SK-N-SH (cell line): ENCODE measurements at regions not wholly inside any gene's neighbourhood (a gene's known extent, or its start where the extent isn't known, plus 50 kb on each side); places are given as distances from the start of the nearest gene placed in this dataset.

ENCODE experiments used
- CTCF ChIA-PET: fragments of 300-600, 350-600 bp; formaldehyde crosslinking; extraction: SDS; loops from one replicate; lab custom pipeline; 2021; lab: Yijun Ruan, JAX
- POLR2A ChIA-PET: fragments of 350-600 bp; sonication (Branson Sonifier 250); formaldehyde crosslinking; extraction: SDS; loops from one replicate; lab custom pipeline; 2020; ENCODE audit warnings: antibody characterized with exemption, inconsistent platforms; lab: Yijun Ruan, JAX
- DNase-seq: peaks from one replicate; pipeline ENCODE4 v3.0.0; 2012
- H2AFZ ChIP-seq: fragments of 200-600 bp; sonication (generic); 2 replicates; pipeline ENCODE4 v1.8.1; 2016; ENCODE audit warnings: antibody characterized with exemption, mild to moderate bottlenecking, low read depth
- H3F3A ChIP-seq: fragments of 200-600 bp; sonication (generic); replicated peaks from 2 replicates; pipeline ENCODE3; 2016; ENCODE audit warnings: antibody characterized with exemption, mild to moderate bottlenecking; ENCODE audit not compliant: insufficient read depth
- H3K27ac ChIP-seq, 2 experiments: fragments of 200-500 bp in 1 of 2; fragments of 200-600 bp in 1 of 2; sonication (Bioruptor generic) in 1 of 2; sonication (generic), shearing (Covaris generic) in 1 of 2; 2 replicates each; pipeline versions ENCODE4 v1.5.1 to v1.6.1; 2014 to 2016; ENCODE audit warnings: low read depth in 2 of 2, inconsistent platforms in 1 of 2, low read length in 1 of 2, mild to moderate bottlenecking in 1 of 2, mixed read lengths in 1 of 2
- H3K27me3 ChIP-seq: fragments of 200-600 bp; sonication (generic), shearing (Covaris generic); 2 replicates; pipeline ENCODE4 v1.6.1; 2016; ENCODE audit warnings: mixed run types; ENCODE audit not compliant: insufficient read depth
- H3K36me3 ChIP-seq, 2 experiments: fragments of 200-500 bp in 1 of 2; fragments of 200-600 bp in 1 of 2; sonication (Bioruptor generic) in 1 of 2; sonication (generic) in 1 of 2; replicated peaks in 1 of 2; 2 replicates each; pipeline versions ENCODE3 to v1.5.1; 2014 to 2016; ENCODE audit warnings: low read length in 1 of 2, mild to moderate bottlenecking in 1 of 2; ENCODE audit not compliant: insufficient read depth in 2 of 2, control insufficient read depth in 1 of 2
- H3K4me1 ChIP-seq, 2 experiments: fragments of 200-500 bp in 1 of 2; fragments of 200-600 bp in 1 of 2; sonication (Bioruptor generic) in 1 of 2; sonication (generic), shearing (Covaris generic) in 1 of 2; 2 replicates each; pipeline versions ENCODE4 v1.5.1 to v1.6.1; 2014 to 2016; ENCODE audit warnings: low read depth in 1 of 2, low read length in 1 of 2, mixed run types in 1 of 2; ENCODE audit not compliant: insufficient read depth in 2 of 2, control insufficient read depth in 1 of 2
- H3K4me2 ChIP-seq: fragments of 200-600 bp; sonication (generic), shearing (Covaris generic); 2 replicates; pipeline ENCODE4 v1.6.1; 2017; ENCODE audit warnings: mixed run types
- H3K4me3 ChIP-seq, 2 experiments: fragments of 200-500 bp in 1 of 2; fragments of 200-600 bp in 1 of 2; sonication (Bioruptor generic) in 1 of 2; sonication (generic), shearing (Covaris generic) in 1 of 2; 2 replicates each; pipeline versions ENCODE4 v1.5.1 to v1.8.1; 2014 to 2016; ENCODE audit warnings: low read depth in 2 of 2, inconsistent platforms in 1 of 2, low read length in 1 of 2, mild to moderate bottlenecking in 1 of 2, mixed read lengths in 1 of 2, moderate library complexity in 1 of 2
- H3K79me2 ChIP-seq: fragments of 200-600 bp; sonication (generic); 2 replicates; pipeline ENCODE4 v1.8.1; 2017; ENCODE audit warnings: mild to moderate bottlenecking; ENCODE audit not compliant: insufficient read depth
- H3K9ac ChIP-seq: fragments of 200-600 bp; sonication (generic); 2 replicates; pipeline ENCODE4 v1.6.1; 2017; ENCODE audit warnings: mixed run types
- H3K9me2 ChIP-seq: fragments of 200-600 bp; sonication (generic); 2 replicates; pipeline ENCODE4 v1.6.1; 2017; ENCODE audit warnings: mixed run types
- H3K9me3 ChIP-seq: fragments of 200-600 bp; sonication (generic); 2 replicates; pipeline ENCODE4 v1.6.1; 2017; ENCODE audit warnings: mixed run types, mild to moderate bottlenecking, moderate library complexity
- H4K20me1 ChIP-seq: fragments of 200-600 bp; sonication (generic); 2 replicates; pipeline ENCODE4 v1.6.1; 2017; ENCODE audit warnings: mild to moderate bottlenecking, mixed run types; ENCODE audit not compliant: insufficient read depth
- CHD2 ChIP-seq: fragments of 150-350 bp; IDR thresholded peaks from 2 replicates; pipeline ENCODE4 v1.6.1; 2018; ENCODE audit warnings: low read length; ENCODE audit not compliant: partially characterized antibody
- EZH2phosphoT487 ChIP-seq: fragments of 200-600 bp; sonication (generic); IDR thresholded peaks from 2 replicates; pipeline ENCODE4 v1.6.1; 2017; ENCODE audit warnings: low read depth, mixed run types, mild to moderate bottlenecking, antibody characterized with exemption, moderate library complexity, borderline replicate concordance
- FOXJ3 ChIP-seq: sonication (generic); formaldehyde crosslinking; IDR thresholded peaks from 2 replicates; pipeline ENCODE4 v1.5.1; 2020; ENCODE audit warnings: mild to moderate bottlenecking, missing genetic modification reagents
- GABPA ChIP-seq: IDR thresholded peaks from 2 replicates; pipeline ENCODE4 v1.4.0; 2012; ENCODE audit warnings: low read depth, mild to moderate bottlenecking
- GATA2 ChIP-seq: sonication (generic); formaldehyde crosslinking; IDR thresholded peaks from 2 replicates; pipeline ENCODE4 v1.5.0; 2020; ENCODE audit warnings: mild to moderate bottlenecking, missing genetic modification reagents
- IRF3 ChIP-seq: fragments of 150-350 bp; IDR thresholded peaks from 2 replicates; pipeline ENCODE4 v1.6.1; 2016; ENCODE audit warnings: mild to moderate bottlenecking, low read depth, low read length
- MAX ChIP-seq: IDR thresholded peaks from 2 replicates; pipeline ENCODE4 v1.4.0; 2012; ENCODE audit warnings: low read depth
- NFIC ChIP-seq: IDR thresholded peaks from 2 replicates; pipeline ENCODE4 v1.4.0; 2012; ENCODE audit warnings: borderline replicate concordance
- RAD21 ChIP-seq: IDR thresholded peaks from 2 replicates; pipeline ENCODE4 v1.6.1; 2012; ENCODE audit warnings: mild to moderate bottlenecking, low read length
- RCOR1 ChIP-seq: fragments of 150-350 bp; IDR thresholded peaks from 2 replicates; pipeline ENCODE4 v1.6.1; 2017; ENCODE audit warnings: antibody characterized with exemption, low read length
- TCF12 ChIP-seq: IDR thresholded peaks from 2 replicates; pipeline ENCODE4 v1.4.0; 2012
- YY1 ChIP-seq: IDR thresholded peaks from 2 replicates; pipeline ENCODE4 v1.4.0; 2012; ENCODE audit warnings: low read depth, mild to moderate bottlenecking
- WGBS: methylation state at CpG from one replicate; pipeline ENCODE4 v1.1.6; 2017; ENCODE audit warnings: low lambda C conversion rate; 5-methylcytosine and 5-hydroxymethylcytosine counted together
- TF ChIP-seq, protein P1 (sequence below): IDR thresholded peaks from 2 replicates; pipeline ENCODE4 v1.6.1; 2012; ENCODE audit warnings: mild to moderate bottlenecking, low read depth, low read length, moderate library complexity
- TF ChIP-seq, protein P2 (sequence below): IDR thresholded peaks from 2 replicates; pipeline ENCODE4; 2012
- TF ChIP-seq, protein P3 (sequence below): fragments of 200-600 bp; sonication (generic); IDR thresholded peaks from 2 replicates; pipeline ENCODE4 v1.6.1; 2017; ENCODE audit warnings: antibody characterized with exemption, mild to moderate bottlenecking, moderate library complexity

DNA sequence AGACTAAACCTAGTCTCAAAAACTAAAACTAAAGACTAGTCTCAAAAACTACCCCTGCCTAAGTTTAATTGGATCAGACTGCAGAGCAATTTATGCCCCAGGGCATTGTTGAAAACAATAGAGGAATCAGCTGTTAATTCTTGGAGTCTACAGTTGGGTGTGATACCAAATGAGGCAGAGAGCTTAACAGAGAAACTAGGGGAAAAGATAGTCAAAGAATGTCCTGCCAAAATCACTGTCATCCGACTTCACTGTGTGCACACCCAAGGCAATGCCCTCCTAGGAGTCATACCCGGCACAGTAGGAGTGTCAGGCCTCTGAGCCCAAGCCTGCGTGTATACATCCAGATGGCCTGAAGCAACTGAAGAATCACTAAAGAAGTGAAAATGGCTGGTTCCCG lies 90.5 kb upstream of the TOMM7 start:
- Histone ChIP-seq H3K79me2 (no peaks in the 10 kb centered on the region), H3K4me2 (no peak overlapping the region), H2AFZ (no peak overlapping the region), H4K20me1 (no peaks in the 10 kb centered on the region), H3K4me3 (no peak overlapping the region)
- WGBS, result 14% methylated on average over 4 of the region's 4 CpGs
- ChIA-PET CTCF (no interaction called here), POLR2A (no interaction called here)
- no peak for TF ChIP-seq GABPA
- no peak for TF ChIP-seq EZH2phosphoT487
- no peak for TF ChIP-seq NFIC
- TF ChIP-seq, protein P1, sequence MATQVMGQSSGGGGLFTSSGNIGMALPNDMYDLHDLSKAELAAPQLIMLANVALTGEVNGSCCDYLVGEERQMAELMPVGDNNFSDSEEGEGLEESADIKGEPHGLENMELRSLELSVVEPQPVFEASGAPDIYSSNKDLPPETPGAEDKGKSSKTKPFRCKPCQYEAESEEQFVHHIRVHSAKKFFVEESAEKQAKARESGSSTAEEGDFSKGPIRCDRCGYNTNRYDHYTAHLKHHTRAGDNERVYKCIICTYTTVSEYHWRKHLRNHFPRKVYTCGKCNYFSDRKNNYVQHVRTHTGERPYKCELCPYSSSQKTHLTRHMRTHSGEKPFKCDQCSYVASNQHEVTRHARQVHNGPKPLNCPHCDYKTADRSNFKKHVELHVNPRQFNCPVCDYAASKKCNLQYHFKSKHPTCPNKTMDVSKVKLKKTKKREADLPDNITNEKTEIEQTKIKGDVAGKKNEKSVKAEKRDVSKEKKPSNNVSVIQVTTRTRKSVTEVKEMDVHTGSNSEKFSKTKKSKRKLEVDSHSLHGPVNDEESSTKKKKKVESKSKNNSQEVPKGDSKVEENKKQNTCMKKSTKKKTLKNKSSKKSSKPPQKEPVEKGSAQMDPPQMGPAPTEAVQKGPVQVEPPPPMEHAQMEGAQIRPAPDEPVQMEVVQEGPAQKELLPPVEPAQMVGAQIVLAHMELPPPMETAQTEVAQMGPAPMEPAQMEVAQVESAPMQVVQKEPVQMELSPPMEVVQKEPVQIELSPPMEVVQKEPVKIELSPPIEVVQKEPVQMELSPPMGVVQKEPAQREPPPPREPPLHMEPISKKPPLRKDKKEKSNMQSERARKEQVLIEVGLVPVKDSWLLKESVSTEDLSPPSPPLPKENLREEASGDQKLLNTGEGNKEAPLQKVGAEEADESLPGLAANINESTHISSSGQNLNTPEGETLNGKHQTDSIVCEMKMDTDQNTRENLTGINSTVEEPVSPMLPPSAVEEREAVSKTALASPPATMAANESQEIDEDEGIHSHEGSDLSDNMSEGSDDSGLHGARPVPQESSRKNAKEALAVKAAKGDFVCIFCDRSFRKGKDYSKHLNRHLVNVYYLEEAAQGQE, result no peak
- no peak for TF ChIP-seq TCF12
- no peak for TF ChIP-seq MAX
- TF ChIP-seq, all 33 proteins: peak for 0
- Histone ChIP-seq H3K36me3 (no peaks in the 10 kb centered on the region), H3K27ac (no peak overlapping the region), H3K9me2 (no peaks in the 10 kb centered on the region), H3K9ac (no peak overlapping the region), H3F3A (no peaks in the 10 kb centered on the region), H3K27me3 (peaks cover 48% of the 10 kb centered on the region; the same call in 1 of the 2 replicates), H3K9me3 (no peaks in the 10 kb centered on the region), H3K4me1 (no peaks in the 10 kb centered on the region)
- DNase-seq, result no peak

- Histone ChIP-seq H3K9me3 (no peaks in the 10 kb centered on the region), H3K79me2 (no peaks in the 10 kb centered on the region), H2AFZ (no peak overlapping the region), H3K4me1 (no peaks in the 10 kb centered on the region), H3K4me2 (no peak overlapping the region), H3F3A (no peaks in the 10 kb centered on the region), H3K36me3 (no peaks in the 10 kb centered on the region), H3K4me3 (no peak overlapping the region), H4K20me1 (no peaks in the 10 kb centered on the region), H3K27me3 (peaks cover 46% of the 10 kb centered on the region; the same call in 1 of the 2 replicates), H3K9me2 (no peaks in the 10 kb centered on the region), H3K9ac (no peak overlapping the region), H3K27ac (no peak overlapping the region)
- CTCF ChIA-PET, result no interaction called here
- POLR2A ChIA-PET, result no interaction called here
- DNase-seq, result no peak
- no peak for TF ChIP-seq GATA2 (CRISPR knock-in tag)
- no peak for TF ChIP-seq RAD21
- no peak for TF ChIP-seq FOXJ3
- TF ChIP-seq, protein P2, sequence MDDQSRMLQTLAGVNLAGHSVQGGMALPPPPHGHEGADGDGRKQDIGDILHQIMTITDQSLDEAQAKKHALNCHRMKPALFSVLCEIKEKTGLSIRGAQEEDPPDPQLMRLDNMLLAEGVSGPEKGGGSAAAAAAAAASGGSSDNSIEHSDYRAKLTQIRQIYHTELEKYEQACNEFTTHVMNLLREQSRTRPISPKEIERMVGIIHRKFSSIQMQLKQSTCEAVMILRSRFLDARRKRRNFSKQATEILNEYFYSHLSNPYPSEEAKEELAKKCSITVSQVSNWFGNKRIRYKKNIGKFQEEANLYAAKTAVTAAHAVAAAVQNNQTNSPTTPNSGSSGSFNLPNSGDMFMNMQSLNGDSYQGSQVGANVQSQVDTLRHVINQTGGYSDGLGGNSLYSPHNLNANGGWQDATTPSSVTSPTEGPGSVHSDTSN, result no peak
- TF ChIP-seq, protein P3, sequence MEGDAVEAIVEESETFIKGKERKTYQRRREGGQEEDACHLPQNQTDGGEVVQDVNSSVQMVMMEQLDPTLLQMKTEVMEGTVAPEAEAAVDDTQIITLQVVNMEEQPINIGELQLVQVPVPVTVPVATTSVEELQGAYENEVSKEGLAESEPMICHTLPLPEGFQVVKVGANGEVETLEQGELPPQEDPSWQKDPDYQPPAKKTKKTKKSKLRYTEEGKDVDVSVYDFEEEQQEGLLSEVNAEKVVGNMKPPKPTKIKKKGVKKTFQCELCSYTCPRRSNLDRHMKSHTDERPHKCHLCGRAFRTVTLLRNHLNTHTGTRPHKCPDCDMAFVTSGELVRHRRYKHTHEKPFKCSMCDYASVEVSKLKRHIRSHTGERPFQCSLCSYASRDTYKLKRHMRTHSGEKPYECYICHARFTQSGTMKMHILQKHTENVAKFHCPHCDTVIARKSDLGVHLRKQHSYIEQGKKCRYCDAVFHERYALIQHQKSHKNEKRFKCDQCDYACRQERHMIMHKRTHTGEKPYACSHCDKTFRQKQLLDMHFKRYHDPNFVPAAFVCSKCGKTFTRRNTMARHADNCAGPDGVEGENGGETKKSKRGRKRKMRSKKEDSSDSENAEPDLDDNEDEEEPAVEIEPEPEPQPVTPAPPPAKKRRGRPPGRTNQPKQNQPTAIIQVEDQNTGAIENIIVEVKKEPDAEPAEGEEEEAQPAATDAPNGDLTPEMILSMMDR, result no peak
- TF ChIP-seq IRF3, result no peak
- no peak for TF ChIP-seq YY1
- no peak for TF ChIP-seq RCOR1
- TF ChIP-seq CHD2, result no peak
- TF ChIP-seq, protein P1, result no peak
Observed at GRCh38 chr7:22911889-22912288, 89.2 kb upstream of the TOMM7 start.
